ENCODE measurements at regions not wholly inside any gene's neighbourhood (a gene's known extent, or its start where the extent isn't known, plus 50 kb on each side); places are given as distances from the start of the nearest gene placed in this dataset.

DNA sequence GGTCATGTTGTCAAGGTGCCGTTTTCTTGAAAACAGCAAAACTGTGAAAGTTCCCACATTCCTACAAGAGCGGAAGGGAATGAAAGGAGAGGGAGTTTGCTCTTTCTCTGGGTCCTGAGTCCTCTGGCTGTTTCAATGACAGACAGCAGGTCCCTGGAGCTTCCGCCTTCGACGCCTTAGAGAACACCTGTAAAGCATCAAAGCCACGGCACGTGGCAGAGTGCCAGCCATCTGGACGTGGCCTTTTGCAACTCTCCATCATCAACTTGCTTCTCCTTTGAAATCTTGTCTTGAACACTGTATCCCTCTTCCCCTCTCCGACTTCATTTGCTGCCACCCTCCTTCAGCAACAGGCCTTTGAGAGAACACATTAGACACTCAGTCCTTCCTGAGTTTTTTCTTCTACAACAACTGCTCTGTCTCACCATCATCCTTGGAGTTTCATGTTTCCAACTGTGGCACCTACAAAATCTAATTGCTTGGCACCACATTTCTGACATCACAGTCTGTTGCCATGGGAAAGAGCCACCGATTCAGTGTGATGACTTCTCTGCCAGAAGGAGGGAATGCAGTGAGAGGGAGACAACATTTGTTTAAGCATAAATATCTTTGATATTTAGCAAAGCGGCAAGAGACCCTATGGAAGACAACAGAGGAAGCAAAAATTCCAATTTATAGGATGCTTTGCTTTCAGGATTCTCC lies 204.9 kb upstream of the PTER start (continued):
- TF ChIP-seq NCOR1 (IDR thresholded peaks at IDR 0.05) = no peak
- no peak for TF ChIP-seq ZNF354B (CRISPR knock-in tag; IDR thresholded peaks at IDR 0.05)
- no peak for TF ChIP-seq ESRRA (IDR thresholded peaks at IDR 0.05; ENCODE audit: borderline replicate concordance, low read depth)
- TF ChIP-seq ZNF449 (CRISPR knock-in tag; IDR thresholded peaks at IDR 0.05) = no peak
- TF ChIP-seq, protein P1, sequence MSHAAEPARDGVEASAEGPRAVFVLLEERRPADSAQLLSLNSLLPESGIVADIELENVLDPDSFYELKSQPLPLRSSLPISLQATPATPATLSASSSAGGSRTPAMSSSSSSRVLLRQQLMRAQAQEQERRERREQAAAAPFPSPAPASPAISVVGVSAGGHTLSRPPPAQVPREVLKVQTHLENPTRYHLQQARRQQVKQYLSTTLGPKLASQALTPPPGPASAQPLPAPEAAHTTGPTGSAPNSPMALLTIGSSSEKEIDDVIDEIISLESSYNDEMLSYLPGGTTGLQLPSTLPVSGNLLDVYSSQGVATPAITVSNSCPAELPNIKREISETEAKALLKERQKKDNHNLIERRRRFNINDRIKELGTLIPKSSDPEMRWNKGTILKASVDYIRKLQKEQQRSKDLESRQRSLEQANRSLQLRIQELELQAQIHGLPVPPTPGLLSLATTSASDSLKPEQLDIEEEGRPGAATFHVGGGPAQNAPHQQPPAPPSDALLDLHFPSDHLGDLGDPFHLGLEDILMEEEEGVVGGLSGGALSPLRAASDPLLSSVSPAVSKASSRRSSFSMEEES (CRISPR knock-in tag; IDR thresholded peaks at IDR 0.05) = no peak
- no peak for TF ChIP-seq ZBTB2 (IDR thresholded peaks at IDR 0.05)
- TF ChIP-seq TAF9B (IDR thresholded peaks at IDR 0.05; ENCODE audit: partially characterized antibody) = no peak
